ENCODE measurements at regions not wholly inside any gene's neighbourhood (a gene's known extent, or its start where the extent isn't known, plus 50 kb on each side); places are given as distances from the start of the nearest gene placed in this dataset.

- no peak overlapping the region for H3K27ac Mint-ChIP-seq (ENCODE audit: unreplicated experiment)
- no peaks in the 10 kb centered on the region for H3K36me3 Mint-ChIP-seq (ENCODE audit: insufficient read depth, unreplicated experiment)
- TF ChIP-seq CTCF (IDR thresholded peaks at IDR 0.05; ENCODE audit: unreplicated experiment) = no peak
- H3K4me1 Mint-ChIP-seq (ENCODE audit: low read depth, unreplicated experiment) = no peaks in the 10 kb centered on the region
- H3K4me3 Mint-ChIP-seq (ENCODE audit: low read depth, unreplicated experiment) = no peak overlapping the region
- intact Hi-C loops (cut with micrococcal nuclease; ENCODE audit: unreplicated experiment) = no loop called here
- no peak for DNase-seq
- CTCF ChIA-PET = no interaction called here
- BruUV-seq (replicated peaks) = no TSS peak
- no peaks in the 10 kb centered on the region for H3K27me3 Mint-ChIP-seq (ENCODE audit: unreplicated experiment)
- no peaks in the 10 kb centered on the region for H3K9me3 Mint-ChIP-seq (ENCODE audit: low read depth, unreplicated experiment)
Measured at GRCh38 chr13:33510350-33510970, 224.9 kb upstream of the STARD13 start.

- H3K36me3 Mint-ChIP-seq (ENCODE audit: insufficient read depth, unreplicated experiment) = no peaks in the 10 kb centered on the region
- CTCF ChIA-PET = no interaction called here
- H3K9me3 Mint-ChIP-seq (ENCODE audit: low read depth, unreplicated experiment) = no peaks in the 10 kb centered on the region
- H3K4me3 Mint-ChIP-seq (ENCODE audit: low read depth, unreplicated experiment) = no peak overlapping the region
- no peak for DNase-seq
- TF ChIP-seq CTCF (IDR thresholded peaks at IDR 0.05; ENCODE audit: unreplicated experiment) = no peak
- intact Hi-C loops (cut with micrococcal nuclease; ENCODE audit: unreplicated experiment) = no loop called here
- BruUV-seq (replicated peaks) = no TSS peak
- no peak overlapping the region for H3K27ac Mint-ChIP-seq (ENCODE audit: unreplicated experiment)
- H3K4me1 Mint-ChIP-seq (ENCODE audit: low read depth, unreplicated experiment) = no peaks in the 10 kb centered on the region
- no peaks in the 10 kb centered on the region for H3K27me3 Mint-ChIP-seq (ENCODE audit: unreplicated experiment)
Measured at GRCh38 chr13:33512880-33513554, 227.5 kb upstream of the STARD13 start.

- CTCF ChIA-PET = no interaction called here
- Mint-ChIP-seq H3K27ac (ENCODE audit: unreplicated experiment) (no peak overlapping the region), H3K9me3 (ENCODE audit: low read depth, unreplicated experiment) (no peaks in the 10 kb centered on the region), H3K4me1 (ENCODE audit: low read depth, unreplicated experiment) (no peaks in the 10 kb centered on the region), H3K4me3 (ENCODE audit: low read depth, unreplicated experiment) (no peak overlapping the region), H3K27me3 (ENCODE audit: unreplicated experiment) (no peaks in the 10 kb centered on the region), H3K36me3 (ENCODE audit: insufficient read depth, unreplicated experiment) (no peaks in the 10 kb centered on the region)
- intact Hi-C loops (cut with micrococcal nuclease; ENCODE audit: unreplicated experiment) = no loop called here
- DNase-seq = no peak
- no TSS peak for BruUV-seq (replicated peaks)
- TF ChIP-seq CTCF (IDR thresholded peaks at IDR 0.05; ENCODE audit: unreplicated experiment) = no peak
Measured at GRCh38 chr13:33514362-33514761, 228.8 kb upstream of the STARD13 start.

- CTCF ChIA-PET = no interaction called here
- intact Hi-C loops (cut with micrococcal nuclease; ENCODE audit: unreplicated experiment) = no loop called here
- no peaks in the 10 kb centered on the region for H3K9me3 Mint-ChIP-seq (ENCODE audit: low read depth, unreplicated experiment)
Measured at GRCh38 chr13:33515146-33515545, 229.6 kb upstream of the STARD13 start.

More at GRCh38 chr13:33515146-33515545, 229.6 kb upstream of the STARD13 start:
- no peak overlapping the region for H3K27ac Mint-ChIP-seq (ENCODE audit: unreplicated experiment)
- no peak overlapping the region for H3K4me3 Mint-ChIP-seq (ENCODE audit: low read depth, unreplicated experiment)
- no peaks in the 10 kb centered on the region for H3K27me3 Mint-ChIP-seq (ENCODE audit: unreplicated experiment)
- TF ChIP-seq CTCF (IDR thresholded peaks at IDR 0.05; ENCODE audit: unreplicated experiment) = no peak
- no peak for DNase-seq
- BruUV-seq (replicated peaks) = no TSS peak
- H3K4me1 Mint-ChIP-seq (ENCODE audit: low read depth, unreplicated experiment) = no peaks in the 10 kb centered on the region
- no peaks in the 10 kb centered on the region for H3K36me3 Mint-ChIP-seq (ENCODE audit: insufficient read depth, unreplicated experiment)

Data from Calu3 (cell line).